Ureter (tissue), 1 donor: ENCODE measurements at regions not wholly inside any gene's neighbourhood (a gene's known extent, or its start where the extent isn't known, plus 50 kb on each side); places are given as distances from the start of the nearest gene placed in this dataset.
"Not testable (repeated sequence)": the region's sequence is repeated elsewhere in the genome, so short reads cannot be mapped to it uniquely, and the experiment has no call there.

ENCODE experiments used
- DNase-seq: peaks from one replicate; pipeline ENCODE4 v3.0.0-alpha.2; 2020; ENCODE audit warnings: low spot score
- donor health status: DM: yes; HTN: yes; CAD: no.

DNA sequence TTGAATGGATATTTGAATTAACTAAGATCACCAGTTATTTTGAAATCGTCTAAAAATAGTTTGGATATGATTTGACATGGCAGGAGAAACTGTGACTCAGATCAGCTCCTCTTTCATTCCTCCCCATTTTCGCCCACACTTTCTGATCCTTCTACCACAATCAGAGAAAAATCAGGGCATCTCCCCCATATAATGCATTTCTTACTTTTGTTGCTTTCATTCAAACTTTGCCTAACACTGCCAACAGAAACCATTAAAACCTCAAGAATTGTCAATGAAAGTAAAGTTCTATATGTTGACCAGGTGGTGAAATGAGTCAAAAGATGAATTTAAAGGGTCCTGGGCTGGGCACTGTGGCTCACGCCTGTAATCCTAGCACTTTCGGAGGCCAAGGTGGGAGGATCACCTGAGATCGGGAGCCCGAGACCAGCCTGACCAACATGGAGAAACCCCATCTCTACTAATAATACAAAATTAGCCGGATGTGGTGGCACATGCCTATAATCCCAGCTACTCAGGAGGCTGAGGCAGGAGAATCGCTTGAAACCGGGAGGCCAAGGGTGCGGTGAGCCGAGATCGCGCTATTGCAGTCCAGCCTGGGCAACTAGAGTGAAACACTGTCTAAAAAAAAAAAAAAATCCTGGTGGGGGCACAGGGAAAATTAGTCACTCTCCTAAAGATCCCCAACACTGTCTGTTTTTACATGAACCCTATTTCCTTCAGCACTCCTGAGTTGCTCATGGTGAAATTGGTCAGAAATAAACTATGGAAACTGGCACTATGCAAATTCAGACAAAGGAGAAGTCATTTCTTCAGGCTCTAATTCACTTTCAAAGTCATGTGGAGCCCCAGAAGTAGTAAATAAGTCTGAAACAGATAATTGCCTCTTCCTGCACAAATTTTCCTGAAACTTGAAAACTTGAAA is 122.8 kb upstream of the NOCT start:
- no peak for DNase-seq

DNA sequence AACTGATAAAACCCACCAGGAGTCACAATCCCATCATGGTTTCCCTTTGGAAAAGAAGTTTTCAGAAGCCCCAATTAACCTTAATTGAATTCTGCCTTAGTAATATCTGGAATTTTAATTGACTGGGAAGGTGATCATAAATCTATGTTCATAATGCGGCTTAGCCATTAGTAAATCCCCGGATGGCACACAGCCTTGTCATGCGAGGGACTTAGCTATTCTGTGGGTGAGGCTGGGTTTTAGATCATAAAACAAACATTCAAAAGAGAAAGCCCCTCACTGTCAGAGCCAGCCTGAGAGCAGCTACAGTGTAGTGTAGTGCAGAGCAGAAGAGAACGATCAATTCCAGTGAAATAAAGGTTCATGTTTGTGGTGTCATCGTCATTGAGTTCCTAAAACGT is 124.0 kb upstream of the NOCT start:
- no peak for DNase-seq

GRCh38 chr4:138890891-138891570 is 124.5 kb upstream of the NOCT start:
- DNase-seq: no peak

DNA sequence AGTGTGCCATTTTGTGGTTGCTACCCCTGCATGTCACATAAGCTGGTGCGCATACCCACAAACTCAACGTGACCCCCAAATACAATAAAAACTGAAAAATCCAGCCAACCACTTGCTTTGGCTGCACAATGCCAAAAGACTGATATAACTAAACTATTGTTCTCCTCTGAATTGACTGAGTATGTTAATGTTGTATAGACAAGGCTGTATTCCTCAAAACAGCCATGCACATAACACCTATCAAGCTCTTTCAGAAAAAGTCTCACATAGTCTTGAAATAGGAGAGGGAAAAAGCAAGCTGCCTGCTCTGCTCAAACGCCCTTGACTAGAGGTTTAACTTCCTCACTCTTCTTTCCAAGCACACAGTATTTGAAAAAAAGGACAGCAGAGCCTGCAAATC is 126.4 kb upstream of the NOCT start:
- no peak for DNase-seq

DNA sequence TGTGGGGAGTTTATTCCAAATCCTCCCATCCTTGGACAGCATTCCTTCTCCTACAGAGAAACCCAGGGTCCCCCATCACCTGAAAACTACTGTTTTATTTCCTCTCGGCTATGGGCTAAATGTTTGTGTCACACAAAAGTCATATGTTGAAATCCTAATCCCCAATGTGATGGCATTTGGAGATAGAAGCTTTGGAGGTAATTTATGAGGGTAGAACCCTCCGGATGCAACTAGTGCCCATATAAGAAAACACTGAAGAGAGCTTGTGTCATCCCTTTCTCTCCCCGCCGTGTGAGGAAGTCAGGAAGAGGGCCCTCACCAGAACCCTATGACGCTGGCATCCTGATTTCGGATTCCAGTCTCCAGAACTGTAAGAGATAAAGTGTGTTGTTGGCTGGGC is 127.8 kb upstream of the NOCT start:
- DNase-seq: no peak

GRCh38 chr4:138887341-138887740 is 128.2 kb upstream of the NOCT start:
- DNase-seq: no peak

DNA sequence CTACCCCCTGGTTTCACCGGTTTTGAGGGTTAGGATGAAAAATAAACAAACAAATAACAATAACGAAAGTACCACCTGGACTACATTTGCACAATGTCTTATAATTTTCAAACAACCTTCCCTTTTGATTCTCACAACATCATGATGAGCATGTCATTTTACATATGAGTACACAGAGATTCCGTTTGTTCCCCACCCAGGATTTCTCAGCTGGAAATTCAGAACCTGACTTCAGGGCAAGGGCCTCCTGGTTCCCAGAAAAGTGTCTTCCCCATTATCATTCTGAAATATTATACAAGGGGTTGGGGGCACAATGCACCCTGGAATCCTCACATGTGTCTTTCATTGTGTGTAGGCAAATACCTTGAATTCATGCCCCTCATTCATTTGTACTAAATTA is 135.8 kb upstream of the NOCT start:
- DNase-seq: no peak

GRCh38 chr4:138875891-138876608 is 139.5 kb upstream of the NOCT start:
- no peak for DNase-seq

DNA sequence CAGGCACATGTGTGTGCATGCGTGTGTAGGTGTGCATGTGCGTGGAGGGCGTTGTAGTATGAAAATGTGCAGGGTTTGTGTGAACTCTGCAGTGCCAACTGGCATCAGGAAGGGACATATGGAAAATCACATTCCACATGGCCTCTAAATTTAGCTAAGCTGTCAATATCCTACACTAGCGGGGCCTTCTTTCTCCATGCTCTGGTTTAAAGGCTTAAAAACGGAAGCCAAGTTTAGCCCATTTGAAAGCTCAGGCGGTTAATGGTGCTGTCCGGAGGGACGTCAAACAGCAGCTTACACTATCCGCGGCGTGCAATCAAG is 144.1 kb upstream of the NOCT start:
- no peak for DNase-seq

GRCh38 chr4:138870737-138871554 is 144.6 kb upstream of the NOCT start:
- DNase-seq: peak; percentile 76

DNA sequence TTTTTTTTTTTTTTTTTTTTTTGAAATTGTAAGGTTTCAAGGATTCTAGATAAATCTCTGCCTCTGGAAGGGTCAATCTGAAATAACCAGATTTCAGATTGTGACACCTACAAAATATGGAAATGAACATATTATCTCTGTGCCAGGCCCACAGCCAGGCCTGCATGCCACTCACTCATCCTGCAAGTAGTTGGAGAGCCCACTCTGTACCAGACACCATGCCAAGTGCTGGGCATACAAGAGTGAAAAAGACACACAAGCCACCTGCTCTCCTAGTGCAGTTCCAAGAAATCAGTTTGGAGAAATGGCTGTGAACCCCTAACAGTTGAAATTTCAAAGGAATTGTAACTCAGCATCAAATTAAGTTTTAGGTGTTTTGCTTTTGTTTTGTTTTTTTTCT is 145.9 kb upstream of the NOCT start:
- no peak for DNase-seq

DNA sequence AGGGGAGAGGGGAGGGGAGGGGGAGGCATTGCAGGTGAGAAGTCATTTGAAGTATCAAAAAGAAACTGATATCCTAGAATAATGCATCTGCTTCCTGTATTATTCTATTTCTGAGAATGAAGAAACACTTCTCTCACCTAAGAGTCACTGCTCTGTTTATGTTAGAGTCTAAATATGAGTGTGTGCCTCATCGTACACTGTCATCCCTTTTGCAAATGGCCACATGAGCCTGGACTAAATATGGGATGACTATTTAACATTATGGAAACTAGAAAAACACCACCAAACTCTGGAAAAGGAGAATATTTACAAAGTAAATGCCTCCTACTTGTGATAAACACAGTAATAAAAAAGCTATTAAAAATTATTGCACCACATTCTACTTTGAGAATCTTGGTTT is 146.4 kb upstream of the NOCT start:
- no peak for DNase-seq

GRCh38 chr4:138868562-138868961 is 147.0 kb upstream of the NOCT start:
- no peak for DNase-seq

DNA sequence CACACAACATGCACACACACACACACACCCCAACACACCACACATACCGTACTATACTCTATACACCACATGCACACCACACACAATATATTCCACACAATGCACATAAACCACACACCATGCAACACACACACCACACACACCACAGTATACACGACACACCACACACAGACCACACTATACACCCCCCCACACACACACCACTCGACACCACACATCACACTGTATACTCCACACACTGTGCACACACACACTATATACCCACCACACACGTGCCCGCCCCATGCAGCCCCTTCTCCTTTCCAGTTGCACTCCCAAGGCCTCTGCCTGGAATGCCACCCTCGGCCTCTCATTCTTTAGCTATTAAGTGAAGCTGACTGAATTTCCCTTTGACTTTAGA is 148.2 kb upstream of the NOCT start:
- no peak for DNase-seq

- no peak for DNase-seq
Measured at GRCh38 chr4:138866314-138866713, 149.3 kb upstream of the NOCT start.

DNA sequence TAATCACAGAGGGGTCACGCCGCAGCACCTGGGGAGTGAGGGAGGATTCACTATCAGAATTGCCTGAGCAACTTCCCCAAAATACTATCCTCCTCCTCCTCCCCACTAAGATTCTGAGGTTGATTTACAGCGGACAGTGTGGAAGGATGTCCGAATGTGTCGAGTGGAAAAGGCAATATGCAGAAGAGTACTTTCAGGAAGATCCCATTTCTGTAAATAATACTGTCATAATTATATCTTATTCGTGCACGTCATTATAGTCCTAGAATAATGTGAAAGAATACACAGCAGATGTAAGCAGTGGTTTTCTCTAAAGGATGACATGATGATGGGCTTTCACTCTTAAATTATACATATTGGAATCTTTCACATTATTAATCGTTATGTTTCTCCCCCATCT is 149.8 kb upstream of the NOCT start:
- DNase-seq: no peak

DNA sequence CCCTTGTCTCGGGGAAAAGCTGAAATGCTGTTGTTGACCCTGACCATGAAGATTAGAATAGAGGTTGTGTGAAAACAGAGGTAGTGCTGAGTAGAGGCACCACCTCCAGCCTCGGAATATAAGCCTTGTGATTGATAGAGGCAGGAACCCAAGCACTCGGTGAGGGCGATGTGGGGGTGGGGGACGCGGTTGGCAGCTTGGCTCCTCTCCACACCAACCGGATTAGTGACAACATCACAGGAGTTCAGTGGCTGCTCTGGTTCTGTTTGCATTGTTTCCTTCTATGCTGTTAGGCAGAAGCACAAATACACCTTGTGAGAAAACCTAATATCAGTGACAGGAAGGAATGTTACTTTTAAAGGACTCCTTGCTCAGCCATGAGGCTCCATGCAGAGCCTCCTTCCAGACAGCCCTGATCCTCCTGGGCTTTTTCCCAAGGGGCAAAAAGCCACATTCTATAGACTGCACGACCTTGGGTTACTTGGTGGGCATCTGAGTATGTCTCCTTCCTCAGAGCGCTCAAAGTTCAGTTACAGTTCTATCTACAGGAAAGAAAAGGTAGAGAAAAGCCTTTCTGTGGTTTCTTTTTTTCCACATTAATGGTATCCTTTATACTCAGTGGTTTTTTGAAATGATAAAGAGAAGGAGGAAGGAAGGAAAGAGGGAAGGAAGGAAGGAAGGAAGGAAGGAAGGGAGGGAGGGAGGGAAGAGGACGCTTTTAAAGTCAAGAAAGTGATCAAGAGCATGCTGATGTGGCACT is 150.4 kb upstream of the NOCT start:
- DNase-seq: no peak

DNA sequence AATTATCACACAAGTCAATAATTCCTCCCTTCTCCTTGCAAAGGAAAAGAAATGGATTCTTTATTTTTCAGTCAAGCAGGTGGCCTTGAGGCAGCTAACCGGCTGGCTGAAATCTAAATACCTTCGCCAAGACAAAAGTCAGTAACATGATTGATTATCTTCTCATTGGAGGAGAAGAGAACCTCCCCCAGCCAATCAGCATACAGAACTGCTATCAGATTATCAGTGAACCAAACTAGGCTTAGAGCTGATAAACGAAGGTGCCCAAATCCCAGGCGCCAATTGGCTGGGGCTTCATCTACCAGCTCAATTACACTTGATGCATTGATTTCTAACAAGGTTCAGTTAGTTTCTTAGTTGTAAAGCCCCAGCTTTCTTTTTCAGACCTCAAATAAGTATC is 152.4 kb upstream of the NOCT start:
- no peak for DNase-seq

DNA sequence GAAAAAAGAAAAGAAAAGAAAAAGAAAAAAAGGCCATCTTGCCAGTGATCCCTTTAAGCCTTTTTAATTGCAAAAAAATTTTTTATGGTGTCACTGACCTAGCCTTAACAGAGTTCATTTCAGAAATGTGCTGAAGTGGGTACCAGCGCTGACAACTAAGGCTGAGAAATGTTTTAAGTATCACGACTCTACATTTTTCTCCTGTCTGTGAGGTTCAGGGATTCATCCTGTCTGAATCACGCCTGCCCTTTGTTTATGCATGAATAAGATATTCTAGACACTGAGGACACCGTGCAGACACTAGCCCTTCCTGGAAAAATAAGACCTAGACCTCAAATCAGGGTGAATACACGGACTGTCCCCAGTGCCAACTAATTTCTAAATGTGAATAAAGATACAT is 154.4 kb upstream of the NOCT start:
- no peak for DNase-seq

GRCh38 chr4:138860357-138860756 is 155.2 kb upstream of the NOCT start:
- DNase-seq: not testable (repeated sequence)

- no peak for DNase-seq
Measured at GRCh38 chr4:138859254-138859653, 156.3 kb upstream of the NOCT start.
